DOHH2 (cell line): ENCODE measurements at regions not wholly inside any gene's neighbourhood (a gene's known extent, or its start where the extent isn't known, plus 50 kb on each side); places are given as distances from the start of the nearest gene placed in this dataset.

Experiments used
- H3F3A ChIP-seq: fragments of 200-600 bp; sonication (generic), shearing (Covaris generic); 2 replicates; pipeline ENCODE4 v1.6.0; 2016; ENCODE audit warnings: antibody characterized with exemption, mild to moderate bottlenecking; ENCODE audit not compliant: control insufficient read depth, insufficient read depth
- H3K27ac ChIP-seq: fragments of 200-600 bp; sonication (generic); 2 replicates; pipeline ENCODE4 v1.5.1; 2014; ENCODE audit warnings: low read depth, mild to moderate bottlenecking, low read length, moderate library complexity
- H3K27me3 ChIP-seq: fragments of 200-600 bp; sonication (generic); 2 replicates; pipeline ENCODE4 v1.6.1; 2014; ENCODE audit warnings: mild to moderate bottlenecking, low read length, mixed read lengths; ENCODE audit not compliant: control insufficient read depth
- H3K36me3 ChIP-seq: fragments of 200-600 bp; sonication (generic); 2 replicates; pipeline ENCODE4 v1.6.1; 2014; ENCODE audit warnings: mild to moderate bottlenecking, low read length, moderate library complexity, mixed read lengths; ENCODE audit not compliant: control insufficient read depth
- H3K4me1 ChIP-seq: fragments of 200-600 bp; sonication (generic); 2 replicates; pipeline ENCODE4 v1.6.1; 2014; ENCODE audit warnings: mild to moderate bottlenecking, low read length, mixed read lengths; ENCODE audit not compliant: control insufficient read depth
- H3K4me2 ChIP-seq: fragments of 200-600 bp; sonication (generic); 2 replicates; pipeline ENCODE4 v1.6.0; 2014; ENCODE audit warnings: mild to moderate bottlenecking, low read length, moderate library complexity
- H3K4me3 ChIP-seq: fragments of 200-600 bp; sonication (generic); 2 replicates; pipeline ENCODE4 v1.5.1; 2014; ENCODE audit warnings: mild to moderate bottlenecking, low read length, mixed read lengths
- H3K79me2 ChIP-seq: fragments of 200-600 bp; sonication (generic); 2 replicates; pipeline ENCODE4 v1.6.1; 2014; ENCODE audit warnings: mild to moderate bottlenecking, low read length, mixed read lengths; ENCODE audit not compliant: control insufficient read depth
- H3K9me2 ChIP-seq: fragments of 200-600 bp; sonication (generic); replicated peaks from 2 replicates; pipeline ENCODE4 v1.6.1; 2014; ENCODE audit warnings: mild to moderate bottlenecking, low read length, mixed read lengths; ENCODE audit not compliant: control insufficient read depth
- H3K9me3 ChIP-seq: fragments of 200-600 bp; sonication (generic); 2 replicates; pipeline ENCODE4 v1.6.1; 2014; ENCODE audit warnings: antibody characterized with exemption, low read length, mixed read lengths; ENCODE audit not compliant: control insufficient read depth, insufficient read depth
- H4K20me1 ChIP-seq: fragments of 200-600 bp; sonication (generic); 2 replicates; pipeline ENCODE4 v1.6.0; 2014; ENCODE audit warnings: low read depth, mild to moderate bottlenecking, antibody characterized with exemption, low read length, moderate library complexity; ENCODE audit not compliant: control insufficient read depth, insufficient read depth
- CTCF ChIP-seq: fragments of 200-600 bp; sonication (generic); IDR thresholded peaks from one replicate; pipeline ENCODE4 v1.5.1; 2014; ENCODE audit warnings: antibody characterized with exemption, mild to moderate bottlenecking, low read depth, low read length; ENCODE audit not compliant: poor library complexity, severe bottlenecking
- EZH2phosphoT487 ChIP-seq: fragments of 200-600 bp; sonication (generic); IDR thresholded peaks from 2 replicates; pipeline ENCODE4 v1.6.1; 2017; ENCODE audit warnings: borderline replicate concordance, mild to moderate bottlenecking, antibody characterized with exemption, low read length, moderate library complexity, mixed read lengths

GRCh38 chr3:194257151-194257621 lies 93.9 kb downstream of the CPN2 start:
- TF ChIP-seq CTCF, result no peak
- no peak for TF ChIP-seq EZH2phosphoT487
- Histone ChIP-seq H3K27ac (no peak overlapping the region), H3K4me1 (peaks cover 8% of the 10 kb centered on the region)

GRCh38 chr3:194257916-194258668 lies 93.0 kb downstream of the CPN2 start:
- H3K9me3 ChIP-seq, result peaks cover 4% of the 10 kb centered on the region; the same call in 1 of the 2 replicates
- no peaks in the 10 kb centered on the region for H4K20me1 ChIP-seq
- no peaks in the 10 kb centered on the region for H3K9me2 ChIP-seq
- no peak for TF ChIP-seq EZH2phosphoT487
- TF ChIP-seq CTCF, result no peak
- no peaks in the 10 kb centered on the region for H3K79me2 ChIP-seq
- no peaks in the 10 kb centered on the region for H3F3A ChIP-seq
- no peak overlapping the region for H3K27ac ChIP-seq
- no peak overlapping the region for H3K4me3 ChIP-seq
- H3K27me3 ChIP-seq, result peaks cover 8% of the 10 kb centered on the region
- no peak overlapping the region for H3K4me2 ChIP-seq
- H3K36me3 ChIP-seq, result no peaks in the 10 kb centered on the region
- H3K4me1 ChIP-seq, result peaks cover 8% of the 10 kb centered on the region

More at GRCh38 chr3:194257151-194257621, 93.9 kb downstream of the CPN2 start:
- Histone ChIP-seq H3K36me3 (no peaks in the 10 kb centered on the region), H3K79me2 (no peaks in the 10 kb centered on the region), H4K20me1 (no peaks in the 10 kb centered on the region), H3K27me3 (peaks cover 12% of the 10 kb centered on the region), H3K4me3 (no peak overlapping the region), H3F3A (no peaks in the 10 kb centered on the region), H3K9me2 (no peaks in the 10 kb centered on the region), H3K4me2 (no peak overlapping the region), H3K9me3 (peaks cover 4% of the 10 kb centered on the region; the same call in 1 of the 2 replicates)

DNA sequence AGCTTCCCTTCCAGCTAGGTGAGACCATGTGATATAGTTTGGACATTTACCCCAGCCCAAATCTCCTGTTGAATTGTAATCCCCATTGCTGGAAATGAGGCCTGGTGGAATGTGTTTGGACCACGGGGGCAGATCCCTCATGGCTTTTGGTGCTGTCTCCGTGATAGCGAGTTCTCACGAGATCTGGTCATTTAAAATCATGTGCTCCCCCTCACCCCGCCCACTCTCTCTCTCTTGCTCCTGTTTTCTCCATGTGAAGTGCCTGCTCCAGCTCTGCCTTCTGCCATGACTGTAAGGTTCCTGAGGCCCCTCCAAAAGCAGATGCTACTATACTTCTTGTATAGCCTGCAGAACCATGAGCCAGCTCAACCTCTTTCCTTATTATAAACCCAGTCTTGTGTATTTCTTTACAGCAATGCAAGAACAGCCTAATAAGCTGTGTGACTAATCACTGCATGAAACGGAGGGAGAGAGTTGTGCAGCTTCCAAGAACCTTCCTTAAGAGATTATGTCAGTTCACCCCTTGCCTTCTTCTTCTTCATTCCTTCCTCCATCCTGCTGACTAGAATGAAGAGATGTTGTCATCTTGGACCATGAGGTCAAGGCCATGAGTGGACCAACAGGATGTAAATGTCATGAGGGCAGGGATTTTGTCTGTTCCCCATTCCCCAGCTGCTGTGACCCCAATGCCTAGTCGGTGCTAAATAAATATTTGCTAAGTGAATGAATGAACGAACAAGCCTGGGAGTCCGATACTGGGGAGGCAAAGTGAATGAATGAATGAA lies 91.0 kb downstream of the CPN2 start:
- Histone ChIP-seq H3K36me3 (no peaks in the 10 kb centered on the region), H4K20me1 (no peaks in the 10 kb centered on the region), H3K27ac (no peak overlapping the region), H3F3A (no peaks in the 10 kb centered on the region), H3K27me3 (peaks cover 8% of the 10 kb centered on the region; the same call in 1 of the 2 replicates), H3K4me1 (peaks cover 6% of the 10 kb centered on the region), H3K4me2 (no peak overlapping the region), H3K9me3 (peaks cover 4% of the 10 kb centered on the region; the same call in 1 of the 2 replicates), H3K79me2 (no peaks in the 10 kb centered on the region), H3K4me3 (no peak overlapping the region), H3K9me2 (no peaks in the 10 kb centered on the region)
- no peak for TF ChIP-seq EZH2phosphoT487
- TF ChIP-seq CTCF, result no peak
